RWPE1 (cell line): ENCODE measurements at regions not wholly inside any gene's neighbourhood (a gene's known extent, or its start where the extent isn't known, plus 50 kb on each side); places are given as distances from the start of the nearest gene placed in this dataset.

Experiments
- CTCF ChIA-PET: fragments of 350-600 bp; sonication (Branson Sonifier 250); formaldehyde crosslinking; extraction: SDS; loops from one replicate; lab custom pipeline; 2021; lab: Yijun Ruan, JAX
- POLR2A ChIA-PET: fragments of 400-600 bp; formaldehyde crosslinking; extraction: SDS; loops from one replicate; lab custom pipeline; 2020; ENCODE audit warnings: antibody characterized with exemption; ENCODE audit not compliant: low non-redundant PET; lab: Yijun Ruan, JAX
- DNase-seq: peaks from one replicate; pipeline ENCODE4 v3.0.0; 2012; ENCODE audit warnings: low spot score
- H3K27ac ChIP-seq: fragments of 450-650 bp; 2 replicates; pipeline ENCODE4 v1.5.1; 2017
- CTCF ChIP-seq: fragments of 450-650 bp; conservative IDR thresholded peaks from 2 replicates; pipeline ENCODE4 v1.5.1; 2017; ENCODE audit warnings: low read depth, mild to moderate bottlenecking

GRCh38 chr2:238730881-238731280 lies 117.0 kb upstream of the TWIST2 start:
- peak overlapping the region; percentile 99; the same call in 1 of the 2 replicates for H3K27ac ChIP-seq
- TF ChIP-seq CTCF, result no peak
- ChIA-PET POLR2A (no interaction called here), CTCF (no interaction called here)
- no peak for DNase-seq

- POLR2A ChIA-PET, result no interaction called here
- no peak for DNase-seq
- CTCF ChIA-PET, result no interaction called here
- TF ChIP-seq CTCF, result no peak
- H3K27ac ChIP-seq, result no peak overlapping the region
Measured at GRCh38 chr2:238731961-238732360, 115.9 kb upstream of the TWIST2 start.

- POLR2A ChIA-PET, result no interaction called here
- H3K27ac ChIP-seq, result no peak overlapping the region
- TF ChIP-seq CTCF, result no peak
- DNase-seq, result no peak
- CTCF ChIA-PET, result interaction anchor here (0.9 to 1.4 kb wide), 2 partner anchors 17 to 46 kb away, joined by 3 read pairs; no protein-coding TSS in a partner anchor
Measured at GRCh38 chr2:238738917-238739316, 109.0 kb upstream of the TWIST2 start.

GRCh38 chr2:238739668-238740067 lies 108.2 kb upstream of the TWIST2 start:
- ChIA-PET POLR2A (no interaction called here), CTCF (interaction anchor here (0.5 to 1.4 kb wide), 3 partner anchors 18 to 918 kb away, joined by 3 to 4 read pairs (median 3); no protein-coding TSS in a partner anchor)
- no peak overlapping the region for H3K27ac ChIP-seq
- DNase-seq, result no peak
- TF ChIP-seq CTCF, result no peak

GRCh38 chr2:238741277-238741676 lies 106.6 kb upstream of the TWIST2 start:
- CTCF ChIA-PET, result interaction anchor here (0.5 to 0.6 kb wide), 2 partner anchors 8 to 33 kb away, joined by 3 to 4 read pairs; no protein-coding TSS in a partner anchor
- no peak for TF ChIP-seq CTCF
- H3K27ac ChIP-seq, result no peak overlapping the region
- POLR2A ChIA-PET, result no interaction called here
- no peak for DNase-seq

GRCh38 chr2:238742066-238742465 lies 105.8 kb upstream of the TWIST2 start:
- no peak for TF ChIP-seq CTCF
- ChIA-PET CTCF (no interaction called here), POLR2A (no interaction called here)
- no peak for DNase-seq
- no peak overlapping the region for H3K27ac ChIP-seq
